Neutrophil (primary cell): ENCODE measurements at regions not wholly inside any gene's neighbourhood (a gene's known extent, or its start where the extent isn't known, plus 50 kb on each side); places are given as distances from the start of the nearest gene placed in this dataset.

Experiments
- H3K27ac ChIP-seq: fragments of 200-600 bp; sonication (generic); 2 replicates; pipeline ENCODE4 v1.5.1; 2016; ENCODE audit warnings: mild to moderate bottlenecking, moderate library complexity
- H3K27me3 ChIP-seq: fragments of 200-600 bp; sonication (generic); 2 replicates; pipeline ENCODE4 v1.6.0; 2016; ENCODE audit warnings: mild to moderate bottlenecking
- H3K36me3 ChIP-seq: fragments of 200-600 bp; sonication (generic); 2 replicates; pipeline ENCODE4 v1.5.1; 2017
- H3K4me1 ChIP-seq, 2 experiments: fragments of 200-600 bp in 1 of 2; sonication (generic) in 1 of 2; 1 replicate in 1 of 2; 2 replicates in 1 of 2; pipeline versions ENCODE4 v1.5.1 to v1.6.1; 2013 to 2016; ENCODE audit warnings: low read depth in 1 of 2, low read length in 1 of 2, mild to moderate bottlenecking in 1 of 2, moderate library complexity in 1 of 2; ENCODE audit not compliant: control insufficient read depth in 1 of 2, insufficient read depth in 1 of 2
- H3K4me3 ChIP-seq, 2 experiments: fragments of 200-600 bp in 1 of 2; sonication (generic) in 1 of 2; 1 replicate in 1 of 2; 2 replicates in 1 of 2; pipeline ENCODE4 v1.5.1; 2013 to 2016; ENCODE audit warnings: low read depth in 1 of 2, low read length in 1 of 2, mild to moderate bottlenecking in 1 of 2, moderate library complexity in 1 of 2
- H3K9me3 ChIP-seq: fragments of 200-600 bp; sonication (generic); 2 replicates; pipeline ENCODE4 v1.5.1; 2016
- TF ChIP-seq, protein P1 (sequence below): fragments of 200-600 bp; sonication (generic); IDR thresholded peaks from 2 replicates; pipeline ENCODE4 v1.5.1; 2016; ENCODE audit warnings: antibody characterized with exemption

- Histone ChIP-seq H3K4me3 (no peak overlapping the region), H3K36me3 (no peaks in the 10 kb centered on the region), H3K27ac (no peak overlapping the region), H3K9me3 (no peaks in the 10 kb centered on the region), H3K27me3 (no peaks in the 10 kb centered on the region), H3K4me1 (no peaks in the 10 kb centered on the region)
- TF ChIP-seq, protein P1, sequence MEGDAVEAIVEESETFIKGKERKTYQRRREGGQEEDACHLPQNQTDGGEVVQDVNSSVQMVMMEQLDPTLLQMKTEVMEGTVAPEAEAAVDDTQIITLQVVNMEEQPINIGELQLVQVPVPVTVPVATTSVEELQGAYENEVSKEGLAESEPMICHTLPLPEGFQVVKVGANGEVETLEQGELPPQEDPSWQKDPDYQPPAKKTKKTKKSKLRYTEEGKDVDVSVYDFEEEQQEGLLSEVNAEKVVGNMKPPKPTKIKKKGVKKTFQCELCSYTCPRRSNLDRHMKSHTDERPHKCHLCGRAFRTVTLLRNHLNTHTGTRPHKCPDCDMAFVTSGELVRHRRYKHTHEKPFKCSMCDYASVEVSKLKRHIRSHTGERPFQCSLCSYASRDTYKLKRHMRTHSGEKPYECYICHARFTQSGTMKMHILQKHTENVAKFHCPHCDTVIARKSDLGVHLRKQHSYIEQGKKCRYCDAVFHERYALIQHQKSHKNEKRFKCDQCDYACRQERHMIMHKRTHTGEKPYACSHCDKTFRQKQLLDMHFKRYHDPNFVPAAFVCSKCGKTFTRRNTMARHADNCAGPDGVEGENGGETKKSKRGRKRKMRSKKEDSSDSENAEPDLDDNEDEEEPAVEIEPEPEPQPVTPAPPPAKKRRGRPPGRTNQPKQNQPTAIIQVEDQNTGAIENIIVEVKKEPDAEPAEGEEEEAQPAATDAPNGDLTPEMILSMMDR: no peak
These were observed 177.3 kb upstream of the RAD23B start for GRCh38 chr9:107105784-107106183.

GRCh38 chr9:107106416-107106815, 176.7 kb upstream of the RAD23B start:
- Histone ChIP-seq H3K4me1 (no peaks in the 10 kb centered on the region), H3K9me3 (no peaks in the 10 kb centered on the region), H3K27me3 (no peaks in the 10 kb centered on the region), H3K4me3 (no peak overlapping the region), H3K27ac (no peak overlapping the region), H3K36me3 (no peaks in the 10 kb centered on the region)
- TF ChIP-seq, protein P1: no peak

DNA sequence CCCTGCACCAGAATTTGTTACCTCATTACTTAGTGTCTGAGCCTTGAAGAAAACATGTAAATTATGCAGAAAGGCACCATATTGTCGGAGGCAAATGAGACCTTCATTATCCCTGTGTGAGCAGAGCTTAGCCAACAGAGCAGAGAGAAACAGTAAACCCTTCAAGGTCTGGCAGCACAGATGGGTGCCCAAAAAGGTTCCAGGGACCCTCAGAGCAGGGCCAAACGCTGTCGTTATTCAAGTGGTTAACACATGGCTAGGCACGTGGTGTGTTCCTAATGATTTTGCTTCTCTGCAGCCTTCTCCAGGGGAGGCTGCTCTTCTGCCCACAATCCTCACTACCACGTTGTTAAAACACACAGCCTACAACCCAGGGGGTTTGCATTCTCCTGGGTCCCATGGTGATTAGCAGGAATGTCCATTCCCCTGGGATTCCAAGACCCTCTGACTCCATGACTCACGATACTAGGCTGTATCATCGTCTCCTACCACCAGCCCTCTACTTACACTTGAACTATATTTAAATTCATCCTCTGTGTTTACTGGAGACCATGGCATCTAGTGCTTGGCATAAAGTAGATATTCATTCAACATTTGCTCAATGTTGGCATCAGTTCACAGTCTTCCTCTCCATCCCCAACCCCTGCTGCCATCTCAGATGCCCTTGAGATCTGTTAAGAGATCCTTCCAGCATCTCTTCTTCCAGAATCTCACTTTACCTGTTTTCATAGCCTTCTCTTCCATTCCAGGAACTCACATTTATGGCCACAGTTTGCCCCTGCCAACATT, 174.5 kb upstream of the RAD23B start:
- H3K4me1 ChIP-seq: no peaks in the 10 kb centered on the region

GRCh38 chr9:107109324-107109723, 173.8 kb upstream of the RAD23B start:
- TF ChIP-seq, protein P1: no peak
- Histone ChIP-seq H3K4me3 (no peak overlapping the region), H3K27ac (no peak overlapping the region), H3K9me3 (no peaks in the 10 kb centered on the region), H3K27me3 (no peaks in the 10 kb centered on the region), H3K36me3 (no peaks in the 10 kb centered on the region), H3K4me1 (no peaks in the 10 kb centered on the region)

More for the DNA sequence above, 174.5 kb upstream of the RAD23B start:
- Histone ChIP-seq H3K9me3 (no peaks in the 10 kb centered on the region), H3K36me3 (no peaks in the 10 kb centered on the region), H3K4me3 (no peak overlapping the region), H3K27me3 (no peaks in the 10 kb centered on the region), H3K27ac (no peak overlapping the region)
- TF ChIP-seq, protein P1: no peak

DNA sequence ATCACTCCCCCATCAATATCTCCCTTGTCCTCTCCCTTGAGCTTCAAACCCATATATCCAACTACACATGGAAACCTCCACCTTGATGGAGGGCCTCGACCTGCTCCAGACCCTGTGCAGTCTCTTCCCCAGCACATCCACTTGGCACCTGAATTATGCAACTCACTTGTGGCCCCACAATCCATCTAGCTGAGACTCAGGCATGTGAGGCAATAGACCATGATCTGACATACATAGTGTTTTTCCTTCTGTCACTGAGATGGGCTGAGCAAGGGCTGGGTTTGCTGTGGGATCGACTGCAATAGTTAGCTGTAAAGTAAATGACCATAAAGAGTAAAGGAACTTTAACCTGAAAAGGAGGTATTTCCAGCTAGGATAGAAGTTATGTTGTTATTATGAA, 172.9 kb upstream of the RAD23B start:
- no peak overlapping the region for H3K4me3 ChIP-seq
- no peak overlapping the region for H3K27ac ChIP-seq
- no peaks in the 10 kb centered on the region for H3K36me3 ChIP-seq
- H3K9me3 ChIP-seq: no peaks in the 10 kb centered on the region
- no peaks in the 10 kb centered on the region for H3K27me3 ChIP-seq
- no peaks in the 10 kb centered on the region for H3K4me1 ChIP-seq
- TF ChIP-seq, protein P1: no peak
